GM10248 (cell line): ENCODE measurements at regions not wholly inside any gene's neighbourhood (a gene's known extent, or its start where the extent isn't known, plus 50 kb on each side); places are given as distances from the start of the nearest gene placed in this dataset.

Source experiments
- CTCF ChIA-PET: fragments of 300-600 bp; sonication (Branson Sonifier 250); formaldehyde crosslinking; extraction: SDS; loops from one replicate; lab custom pipeline; 2021; ENCODE audit warnings: antibody characterized with exemption; lab: Yijun Ruan, JAX
- POLR2A ChIA-PET: fragments of 350-650 bp; sonication (Branson Sonifier 250); formaldehyde crosslinking; extraction: SDS; loops from one replicate; lab custom pipeline; 2020; ENCODE audit warnings: antibody characterized with exemption; lab: Yijun Ruan, JAX
- DNase-seq: peaks from one replicate; pipeline ENCODE4 v3.0.0; 2012; ENCODE audit errors: extremely low spot score
- CTCF ChIP-seq: IDR thresholded peaks from 2 replicates; pipeline ENCODE4 v1.5.1; 2012; ENCODE audit warnings: mild to moderate bottlenecking, low read depth; ENCODE audit errors: extremely low read depth, missing control alignments, control extremely low read depth

- ChIA-PET POLR2A (no interaction called here), CTCF (no interaction called here)
- no peak for TF ChIP-seq CTCF
- DNase-seq = no peak
These were observed 130.0 kb upstream of the PTPN1 start for GRCh38 chr20:50379991-50380696.

GRCh38 chr20:50380697-50381040 lies 129.5 kb upstream of the PTPN1 start:
- no peak for DNase-seq
- ChIA-PET CTCF (no interaction called here), POLR2A (no interaction called here)
- no peak for TF ChIP-seq CTCF

- CTCF ChIA-PET = no interaction called here
- DNase-seq = no peak
- TF ChIP-seq CTCF = no peak
- POLR2A ChIA-PET = no interaction called here
These were observed 129.0 kb upstream of the PTPN1 start for GRCh38 chr20:50381075-50381732.

GRCh38 chr20:50381771-50382593 lies 128.2 kb upstream of the PTPN1 start:
- TF ChIP-seq CTCF = no peak
- ChIA-PET CTCF (interaction anchor here (1.0 kb wide), 1 partner anchor 202 kb away, joined by 3 read pairs; no protein-coding TSS in a partner anchor), POLR2A (no interaction called here)
- peak; percentile 39 for DNase-seq

GRCh38 chr20:50385733-50386640 lies 124.2 kb upstream of the PTPN1 start:
- ChIA-PET CTCF (no interaction called here), POLR2A (no interaction called here)

More at GRCh38 chr20:50385733-50386640, 124.2 kb upstream of the PTPN1 start:
- DNase-seq = no peak
- no peak for TF ChIP-seq CTCF
